GM21825 (cell line): ENCODE measurements at regions not wholly inside any gene's neighbourhood (a gene's known extent, or its start where the extent isn't known, plus 50 kb on each side); places are given as distances from the start of the nearest gene placed in this dataset.

Experiments
- ATAC-seq: cut with Tn5 transposase; IDR thresholded peaks from one replicate; pipeline ENCODE4 v1.9.1; 2021; ENCODE audit warnings: mild to moderate bottlenecking, moderate library complexity; ENCODE audit not compliant: unreplicated experiment

- ATAC-seq: no peak
Measured at GRCh38 chr13:73599232-73600128, 534.7 kb downstream of the KLF12 start.

- ATAC-seq: no peak
Measured at GRCh38 chr13:73598020-73598712, 536.0 kb downstream of the KLF12 start.

DNA sequence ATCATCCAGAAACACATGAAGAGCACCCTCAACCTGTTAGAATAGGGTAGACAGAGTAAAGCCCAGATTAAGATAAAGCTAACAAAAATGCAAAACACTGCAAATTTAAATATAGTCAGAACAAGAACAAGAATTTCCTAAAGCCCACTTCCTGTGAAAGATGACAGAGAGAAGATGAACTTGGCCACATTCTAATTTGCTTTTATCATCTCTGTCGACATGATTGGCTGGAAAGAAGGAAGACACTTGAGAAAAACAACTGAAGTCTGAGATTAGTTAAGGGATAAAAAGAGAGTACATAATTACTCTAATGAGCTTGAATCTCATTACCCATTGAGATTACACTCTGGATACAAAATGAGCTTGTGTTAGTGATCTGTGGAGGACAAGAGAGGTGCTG is 537.6 kb downstream of the KLF5 start:
- no peak for ATAC-seq

DNA sequence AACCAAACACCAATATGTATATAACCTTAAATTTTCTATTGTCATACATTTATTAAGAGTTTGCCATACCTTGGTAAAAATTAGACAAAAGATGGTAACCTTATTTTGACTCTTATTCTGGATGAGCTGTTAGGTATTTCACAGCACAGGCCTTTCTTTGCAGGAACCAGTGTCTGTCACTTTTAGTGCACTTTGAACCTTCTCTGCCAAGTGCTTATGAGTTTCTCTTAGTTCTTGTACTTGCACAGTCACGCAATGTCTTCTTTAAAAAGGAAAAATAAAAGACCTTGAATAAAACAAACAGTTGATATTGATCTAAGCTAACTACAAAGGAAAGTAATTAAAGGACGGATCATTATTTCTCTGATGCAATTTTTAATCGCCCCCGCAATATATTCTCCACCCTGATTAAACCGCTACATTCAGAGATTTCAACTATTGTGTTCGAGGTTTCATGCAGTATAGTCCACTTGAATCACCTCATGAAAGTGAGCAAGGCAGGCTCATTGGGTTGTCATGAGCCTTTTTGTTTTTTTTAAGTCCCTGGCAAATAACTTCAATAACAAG is 534.5 kb downstream of the KLF5 start:
- ATAC-seq: no peak

GRCh38 chr13:73591861-73592260 is 533.1 kb downstream of the KLF5 start:
- no peak for ATAC-seq

DNA sequence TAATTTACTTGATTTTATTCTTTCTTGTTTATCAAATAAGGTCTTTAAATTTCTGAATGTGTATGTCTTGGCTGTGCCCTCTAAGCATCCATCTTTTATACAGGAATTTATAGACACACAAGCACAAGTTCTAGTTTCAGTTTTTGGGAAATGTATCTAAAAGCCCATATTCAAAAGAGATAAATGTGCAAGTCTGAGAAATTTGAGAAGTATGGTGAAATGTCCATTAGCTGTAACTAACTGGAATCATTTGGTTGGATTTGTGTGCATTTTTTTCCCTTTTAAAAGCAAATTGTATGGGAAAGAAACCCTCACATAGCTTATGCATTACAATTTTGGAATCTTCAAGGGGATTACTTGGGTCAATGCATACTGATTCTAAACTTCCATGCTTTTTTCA is 532.0 kb downstream of the KLF5 start:
- no peak for ATAC-seq

DNA sequence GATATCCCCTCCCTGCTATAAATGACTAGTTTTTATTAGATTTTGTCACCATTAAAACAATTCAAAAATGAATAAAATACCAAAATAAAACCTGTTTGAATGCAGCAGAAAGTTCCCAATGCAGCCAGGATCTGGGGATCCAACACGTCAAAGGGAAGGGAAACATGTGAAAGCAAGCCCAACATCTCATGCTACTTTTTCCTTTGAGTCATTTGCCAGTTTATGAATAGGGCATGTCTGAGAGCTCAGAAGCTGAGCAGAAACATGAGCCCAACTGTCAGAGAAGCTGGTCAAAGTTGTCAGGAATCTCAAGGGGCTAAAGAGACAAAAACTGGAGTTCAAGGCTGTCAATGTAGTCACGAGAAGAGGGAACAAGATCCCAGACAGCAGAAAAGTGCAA is 526.4 kb downstream of the KLF5 start:
- no peak for ATAC-seq

DNA sequence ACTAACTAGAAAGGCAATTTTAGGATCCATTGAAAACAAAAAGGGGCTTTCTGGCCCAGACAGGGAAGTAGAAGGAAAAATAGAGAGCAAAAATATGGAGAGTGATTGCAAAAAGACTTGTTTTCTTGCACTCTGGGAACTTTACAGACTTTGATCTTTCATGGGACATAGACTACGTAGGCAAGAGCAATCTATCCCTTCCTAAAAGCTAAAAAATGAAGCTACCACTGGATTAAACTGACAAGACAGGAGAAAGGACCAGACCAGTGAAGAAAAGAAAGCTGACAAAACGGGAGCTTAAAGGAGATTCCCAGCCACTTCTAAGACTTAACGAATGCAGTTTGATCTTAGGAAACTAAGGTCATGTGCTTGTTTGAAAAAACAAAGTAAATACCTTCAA is 524.5 kb downstream of the KLF5 start:
- no peak for ATAC-seq

- no peak for ATAC-seq
Measured at GRCh38 chr13:73580513-73581267, 521.9 kb downstream of the KLF5 start.

- no peak for ATAC-seq
Measured at GRCh38 chr13:73579574-73580274, 520.9 kb downstream of the KLF5 start.

DNA sequence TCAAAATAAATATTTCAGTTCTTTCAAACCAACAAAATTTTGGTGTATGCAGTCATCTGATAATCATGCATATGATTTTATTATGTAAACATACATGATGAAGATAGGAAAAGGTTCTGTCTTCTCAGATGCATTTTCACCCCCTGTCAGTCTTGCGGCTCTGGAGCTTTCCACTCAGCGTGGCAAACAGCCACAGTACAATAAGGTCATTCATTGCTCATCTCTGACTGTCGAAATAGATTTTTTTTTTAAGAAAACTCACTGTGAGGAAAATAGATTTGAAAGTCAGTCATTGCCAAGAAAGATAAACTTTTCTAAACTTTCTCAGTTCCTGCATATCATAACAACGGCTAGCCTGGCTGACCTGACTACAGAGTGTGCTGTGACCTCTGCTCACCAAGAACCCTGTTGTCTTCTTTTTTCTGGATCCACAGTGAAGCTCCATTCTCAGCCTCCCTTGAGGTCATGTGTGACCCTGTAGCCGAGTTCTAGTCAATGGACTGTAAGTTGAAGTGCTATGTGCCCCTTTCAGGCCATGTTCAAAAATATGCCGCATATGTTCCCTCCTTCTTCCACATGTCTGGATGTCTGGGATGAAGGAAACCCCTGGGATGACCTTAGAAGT is 519.6 kb downstream of the KLF5 start:
- no peak for ATAC-seq

DNA sequence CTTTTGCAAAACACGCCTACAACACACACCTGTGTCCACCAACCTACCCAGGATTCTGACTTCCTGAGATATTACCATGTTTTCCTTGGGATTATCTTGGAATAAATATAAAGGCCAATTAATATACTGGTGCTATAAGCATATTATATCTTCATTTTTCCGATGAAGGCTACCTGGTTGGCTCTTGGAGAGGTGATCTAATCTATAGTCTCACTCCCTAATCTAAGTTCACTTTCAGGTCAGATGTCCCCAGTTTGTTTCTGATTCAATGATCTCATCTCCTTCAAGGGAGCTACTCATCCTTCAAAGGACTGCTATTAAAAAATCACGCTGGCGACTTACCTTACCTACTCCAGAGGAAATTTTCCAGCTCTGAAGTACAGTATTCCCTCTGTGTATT is 517.5 kb downstream of the KLF5 start:
- no peak for ATAC-seq

- ATAC-seq: no peak
Measured at GRCh38 chr13:73572824-73573223, 514.0 kb downstream of the KLF5 start.

DNA sequence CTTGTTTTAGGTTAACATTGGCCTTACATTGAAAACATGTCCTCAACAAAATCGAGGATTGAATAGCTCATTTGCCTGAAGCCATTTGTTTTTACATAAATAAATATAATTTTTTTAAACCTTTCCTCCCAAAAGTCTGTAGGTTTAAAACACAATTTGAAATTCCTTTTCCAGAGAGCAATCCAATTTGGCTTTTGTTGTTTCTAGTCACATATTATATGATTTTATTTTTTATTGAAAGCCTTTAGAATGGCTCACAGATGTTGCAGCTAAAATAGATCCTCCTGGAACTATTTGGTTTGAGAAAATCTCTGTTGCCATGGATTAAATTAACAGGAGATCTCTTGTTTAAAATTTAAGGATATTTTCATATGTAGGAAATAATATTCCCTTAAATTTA is 512.6 kb downstream of the KLF5 start:
- ATAC-seq: no peak

- ATAC-seq: no peak
Measured at GRCh38 chr13:73556902-73557301, 498.1 kb downstream of the KLF5 start.

GRCh38 chr13:73556128-73556527 is 497.3 kb downstream of the KLF5 start:
- ATAC-seq: no peak

DNA sequence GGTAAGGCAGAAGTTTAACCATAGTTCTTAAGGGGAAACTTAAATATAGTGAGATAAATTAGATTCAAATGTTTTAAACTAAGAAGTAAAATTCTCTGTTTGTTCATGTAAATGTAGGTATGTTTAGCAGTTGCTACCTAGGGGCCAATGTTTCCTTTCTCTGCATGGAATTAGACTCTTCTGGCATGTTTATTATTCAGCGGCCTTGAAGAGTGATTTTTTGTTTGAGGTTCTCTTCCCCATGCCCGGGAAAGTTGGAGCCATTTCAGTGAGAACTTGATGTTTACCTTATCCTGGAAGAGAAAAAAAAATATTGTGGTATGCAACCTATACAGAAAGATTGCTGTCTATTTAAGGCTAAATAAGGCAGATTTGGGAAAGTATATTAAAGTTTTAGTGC is 492.9 kb downstream of the KLF5 start:
- no peak for ATAC-seq

DNA sequence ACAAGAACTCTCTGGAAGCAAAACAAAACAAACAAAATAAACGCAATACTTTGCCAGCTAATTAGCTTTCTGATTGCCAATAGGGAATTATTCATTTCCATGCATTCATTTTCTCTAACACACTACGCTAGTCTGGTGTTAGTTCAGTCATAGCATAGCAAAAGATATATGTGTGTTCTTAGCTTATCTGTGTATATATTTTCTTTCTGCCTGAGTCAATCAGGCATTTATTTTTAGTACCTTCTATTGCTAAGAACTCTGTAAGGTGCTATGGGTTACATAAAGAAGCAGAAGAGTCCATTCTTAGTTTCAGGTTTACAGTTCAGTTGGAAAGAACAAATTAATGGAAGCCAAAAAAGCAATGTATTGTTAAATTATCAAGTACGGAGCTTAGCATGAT is 490.9 kb downstream of the KLF5 start:
- ATAC-seq: no peak

DNA sequence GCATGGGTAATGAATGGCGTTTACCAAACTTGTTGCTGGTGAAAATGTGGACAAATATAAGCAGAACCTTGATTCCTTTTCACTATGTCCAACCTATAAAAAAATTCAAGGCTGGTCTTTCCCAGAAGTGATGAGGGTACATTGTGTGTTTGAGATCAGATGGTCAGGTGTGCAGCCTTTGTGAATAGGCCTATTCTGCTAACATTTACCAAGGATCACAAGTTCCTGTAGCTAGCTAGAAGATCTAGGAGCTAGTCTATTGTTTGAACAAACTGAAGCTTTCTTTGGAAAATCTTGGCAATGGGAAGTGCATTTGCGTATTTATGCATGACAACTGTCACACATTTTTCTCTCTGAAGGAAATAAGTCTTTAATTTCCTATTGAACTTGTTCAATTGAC is 489.6 kb downstream of the KLF5 start:
- no peak for ATAC-seq

GRCh38 chr13:73547239-73547638 is 488.4 kb downstream of the KLF5 start:
- no peak for ATAC-seq
